Activated CD4-positive, alpha-beta T cell treated with anti-CD3 and anti-CD28 coated beads, Interleukin-2, amount 10 ng/mL, durations not matched to agents 7 days and 5 days (primary cell): ENCODE measurements at regions not wholly inside any gene's neighbourhood (a gene's known extent, or its start where the extent isn't known, plus 50 kb on each side); places are given as distances from the start of the nearest gene placed in this dataset.

Experiments used
- CTCF ChIA-PET: fragments of 350-600 bp; sonication (Branson Sonifier 250); formaldehyde crosslinking; loops from one replicate; lab custom pipeline; 2021; ENCODE audit warnings: antibody characterized with exemption; lab: Charles Lee
- POLR2A ChIA-PET: fragments of 350-600 bp; sonication (Branson Sonifier 250); formaldehyde crosslinking; loops from one replicate; lab custom pipeline; 2021; ENCODE audit warnings: antibody characterized with exemption; lab: Charles Lee
- DNase-seq: peaks from one replicate; pipeline ENCODE4 v3.0.0-alpha.2; 2020
- H3K27ac Mint-ChIP-seq: one replicate; pipeline ENCODE4 v1.8.0; 2021; ENCODE audit warnings: mild to moderate bottlenecking, moderate library complexity, mixed read lengths
- H3K27me3 Mint-ChIP-seq: one replicate; pipeline ENCODE4 v1.8.0; 2021; ENCODE audit warnings: mixed read lengths
- H3K36me3 Mint-ChIP-seq: one replicate; pipeline ENCODE4 v1.8.0; 2021; ENCODE audit warnings: low read depth, mixed read lengths
- H3K4me1 Mint-ChIP-seq: one replicate; pipeline ENCODE4 v1.8.0; 2021; ENCODE audit warnings: mixed read lengths
- H3K4me3 Mint-ChIP-seq: one replicate; pipeline ENCODE4 v1.8.0; 2021; ENCODE audit warnings: mild to moderate bottlenecking, moderate library complexity, mixed read lengths
- H3K9me3 Mint-ChIP-seq: one replicate; pipeline ENCODE4 v1.8.0; 2021; ENCODE audit warnings: mixed read lengths

- CTCF ChIA-PET = interaction anchor here (1.2 kb wide), 1 partner anchor 9 kb away, joined by 4 read pairs; no protein-coding TSS in a partner anchor
- POLR2A ChIA-PET = interaction anchor here (1.0 kb wide), 1 partner anchor 14 kb away, joined by 4 read pairs; no protein-coding TSS in a partner anchor
- Mint-ChIP-seq H3K4me3 (no peak overlapping the region), H3K9me3 (no peaks in the 10 kb centered on the region), H3K27me3 (no peaks in the 10 kb centered on the region), H3K36me3 (no peaks in the 10 kb centered on the region), H3K27ac (no peak overlapping the region), H3K4me1 (peaks cover 54% of the 10 kb centered on the region)
- DNase-seq = no peak
These were observed 64.3 kb upstream of the CD93 start for GRCh38 chr20:23150304-23151007.

GRCh38 chr20:23149623-23150279 is 63.6 kb upstream of the CD93 start:
- no peaks in the 10 kb centered on the region for H3K9me3 Mint-ChIP-seq
- no peak overlapping the region for H3K27ac Mint-ChIP-seq
- H3K36me3 Mint-ChIP-seq = no peaks in the 10 kb centered on the region
- DNase-seq = no peak
- ChIA-PET POLR2A (interaction anchor here (1.0 kb wide), 1 partner anchor 14 kb away, joined by 4 read pairs; no protein-coding TSS in a partner anchor), CTCF (no interaction called here)
- peaks cover 50% of the 10 kb centered on the region for H3K4me1 Mint-ChIP-seq
- H3K27me3 Mint-ChIP-seq = peaks cover 2% of the 10 kb centered on the region
- no peak overlapping the region for H3K4me3 Mint-ChIP-seq

- no peaks in the 10 kb centered on the region for H3K36me3 Mint-ChIP-seq
- H3K4me1 Mint-ChIP-seq = peaks cover 55% of the 10 kb centered on the region
- DNase-seq = no peak
- peaks cover 2% of the 10 kb centered on the region for H3K27me3 Mint-ChIP-seq
- H3K27ac Mint-ChIP-seq = no peak overlapping the region
- no peak overlapping the region for H3K4me3 Mint-ChIP-seq
- ChIA-PET CTCF (no interaction called here), POLR2A (no interaction called here)
- H3K9me3 Mint-ChIP-seq = no peaks in the 10 kb centered on the region
These were observed 62.8 kb upstream of the CD93 start for GRCh38 chr20:23148731-23149570.

- POLR2A ChIA-PET = no interaction called here
- Mint-ChIP-seq H3K27me3 (peaks cover 2% of the 10 kb centered on the region), H3K9me3 (no peaks in the 10 kb centered on the region)
These were observed 62.0 kb upstream of the CD93 start for GRCh38 chr20:23147964-23148730.

GRCh38 chr20:23147647-23147963 is 61.5 kb upstream of the CD93 start:
- Mint-ChIP-seq H3K9me3 (no peaks in the 10 kb centered on the region), H3K27ac (peak overlapping the region; percentile 60), H3K4me3 (no peak overlapping the region), H3K36me3 (no peaks in the 10 kb centered on the region), H3K27me3 (peaks cover 2% of the 10 kb centered on the region), H3K4me1 (peaks cover 68% of the 10 kb centered on the region)
- CTCF ChIA-PET = no interaction called here
- POLR2A ChIA-PET = no interaction called here
- no peak for DNase-seq

More at GRCh38 chr20:23147964-23148730, 62.0 kb upstream of the CD93 start:
- peak overlapping the region; percentile 60 for H3K27ac Mint-ChIP-seq
- H3K4me3 Mint-ChIP-seq = no peak overlapping the region
- CTCF ChIA-PET = no interaction called here
- peaks cover 63% of the 10 kb centered on the region for H3K4me1 Mint-ChIP-seq
- DNase-seq = peak; percentile 19
- H3K36me3 Mint-ChIP-seq = no peaks in the 10 kb centered on the region

- peaks cover 68% of the 10 kb centered on the region for H3K4me1 Mint-ChIP-seq
These were observed 60.9 kb upstream of the CD93 start for GRCh38 chr20:23146857-23147637.

GRCh38 chr20:23146181-23146580 is 60.1 kb upstream of the CD93 start:
- CTCF ChIA-PET = no interaction called here

More at GRCh38 chr20:23146857-23147637, 60.9 kb upstream of the CD93 start:
- ChIA-PET CTCF (no interaction called here), POLR2A (no interaction called here)
- Mint-ChIP-seq H3K36me3 (no peaks in the 10 kb centered on the region), H3K9me3 (no peaks in the 10 kb centered on the region), H3K4me3 (no peak overlapping the region), H3K27me3 (peaks cover 2% of the 10 kb centered on the region), H3K27ac (no peak overlapping the region)
- no peak for DNase-seq

GRCh38 chr20:23145281-23145700 is 59.2 kb upstream of the CD93 start:
- no peak overlapping the region for H3K27ac Mint-ChIP-seq
- peaks cover 67% of the 10 kb centered on the region for H3K4me1 Mint-ChIP-seq
- ChIA-PET CTCF (no interaction called here), POLR2A (interaction anchor here (0.6 kb wide), 1 partner anchor 1479 kb away, joined by 4 read pairs; no protein-coding TSS in a partner anchor)
- DNase-seq = no peak
- H3K36me3 Mint-ChIP-seq = no peaks in the 10 kb centered on the region
- no peak overlapping the region for H3K4me3 Mint-ChIP-seq
- H3K9me3 Mint-ChIP-seq = no peaks in the 10 kb centered on the region
- peaks cover 2% of the 10 kb centered on the region for H3K27me3 Mint-ChIP-seq

More at GRCh38 chr20:23146181-23146580, 60.1 kb upstream of the CD93 start:
- H3K4me3 Mint-ChIP-seq = no peak overlapping the region
- DNase-seq = no peak
- POLR2A ChIA-PET = no interaction called here
- H3K4me1 Mint-ChIP-seq = peaks cover 69% of the 10 kb centered on the region
- no peaks in the 10 kb centered on the region for H3K36me3 Mint-ChIP-seq
- peaks cover 2% of the 10 kb centered on the region for H3K27me3 Mint-ChIP-seq
- H3K27ac Mint-ChIP-seq = no peak overlapping the region
- H3K9me3 Mint-ChIP-seq = no peaks in the 10 kb centered on the region

GRCh38 chr20:23144856-23145255 is 58.7 kb upstream of the CD93 start:
- Mint-ChIP-seq H3K4me1 (peaks cover 64% of the 10 kb centered on the region), H3K27me3 (peaks cover 2% of the 10 kb centered on the region), H3K27ac (no peak overlapping the region), H3K9me3 (no peaks in the 10 kb centered on the region), H3K36me3 (no peaks in the 10 kb centered on the region), H3K4me3 (no peak overlapping the region)
- DNase-seq = no peak
- POLR2A ChIA-PET = interaction anchor here (0.6 kb wide), 1 partner anchor 1480 kb away, joined by 4 read pairs; no protein-coding TSS in a partner anchor
- CTCF ChIA-PET = no interaction called here

- ChIA-PET CTCF (no interaction called here), POLR2A (interaction anchor here (0.6 kb wide), 1 partner anchor 1480 kb away, joined by 4 read pairs; no protein-coding TSS in a partner anchor)
- Mint-ChIP-seq H3K27me3 (peaks cover 2% of the 10 kb centered on the region), H3K4me3 (no peak overlapping the region), H3K36me3 (no peaks in the 10 kb centered on the region), H3K27ac (no peak overlapping the region), H3K9me3 (no peaks in the 10 kb centered on the region), H3K4me1 (peaks cover 64% of the 10 kb centered on the region)
- no peak for DNase-seq
These were observed 58.0 kb upstream of the CD93 start for GRCh38 chr20:23143986-23144690.

- no peak overlapping the region for H3K4me3 Mint-ChIP-seq
- H3K4me1 Mint-ChIP-seq = peaks cover 57% of the 10 kb centered on the region
- no peaks in the 10 kb centered on the region for H3K9me3 Mint-ChIP-seq
- H3K27ac Mint-ChIP-seq = peak overlapping the region; percentile 86
- ChIA-PET POLR2A (no interaction called here), CTCF (interaction anchor here (0.7 to 1.6 kb wide), 4 partner anchors 10 to 15 kb away, joined by 3 to 4 read pairs (median 3); no protein-coding TSS in a partner anchor)
- peaks cover 2% of the 10 kb centered on the region for H3K27me3 Mint-ChIP-seq
- DNase-seq = peak; percentile 41
- H3K36me3 Mint-ChIP-seq = no peaks in the 10 kb centered on the region
These were observed 57.0 kb upstream of the CD93 start for GRCh38 chr20:23143098-23143497.
